Uterus (tissue), 3 donors: ENCODE measurements at regions not wholly inside any gene's neighbourhood (a gene's known extent, or its start where the extent isn't known, plus 50 kb on each side); places are given as distances from the start of the nearest gene placed in this dataset.

Experiments used
- DNase-seq, 2 donors: peaks; one replicate each; pipeline ENCODE4 v3.0.0-alpha.2; 2019 to 2020
- H3K27ac ChIP-seq, 2 donors: fragments of 200-600 bp; sonication (generic); 1 replicate in 1 of 2; 2 replicates in 1 of 2; pipeline ENCODE4 v1.5.1; 2016 to 2018
- H3K27me3 ChIP-seq, 2 donors: fragments of 200-600 bp; sonication (generic); one replicate each; pipeline ENCODE4 v1.5.1; 2018 to 2019; ENCODE audit warnings: control low read depth in 1 of 2
- H3K36me3 ChIP-seq, 2 donors: fragments of 200-600 bp; sonication (generic); one replicate each; pipeline ENCODE4 v1.5.1; 2019; ENCODE audit warnings: control low read depth in 1 of 2
- H3K4me1 ChIP-seq, 2 donors: fragments of 200-600 bp; sonication (generic); one replicate each; pipeline ENCODE4 v1.5.1; 2018 to 2019; ENCODE audit warnings: control low read depth in 1 of 2
- H3K4me3 ChIP-seq, 2 donors: fragments of 200-600 bp; sonication (generic); 1 replicate in 1 of 2; 2 replicates in 1 of 2; pipeline ENCODE4 v1.5.1; 2018 to 2019; ENCODE audit warnings: mild to moderate bottlenecking in 1 of 2
- H3K9me3 ChIP-seq, 2 donors: fragments of 200-600 bp; sonication (generic); one replicate each; pipeline ENCODE4 v1.5.1; 2019; ENCODE audit warnings: control low read depth in 1 of 2
- POLR2A ChIP-seq, 2 donors: fragments of 450-650 bp; IDR thresholded peaks; one replicate each; pipeline ENCODE4 v1.6.1; 2016; ENCODE audit warnings: antibody characterized with exemption in 2 of 2, mild to moderate bottlenecking in 1 of 2, moderate library complexity in 1 of 2
- intact Hi-C: fragments of 100-400 bp; cut with DNase I; formaldehyde crosslinking; loops from one replicate; pipeline ENCODE4 v1.15.1; 2023; ENCODE audit warnings: low total_unique reads
- TF ChIP-seq, protein P1 (sequence below), 4 experiments: fragments of 200-600 bp in 2 of 4; fragments of 450-650 bp in 2 of 4; sonication (generic) in 2 of 4; IDR thresholded peaks; one replicate each; pipeline ENCODE4 v1.5.1; 2016 to 2019; ENCODE audit warnings: antibody characterized with exemption in 4 of 4, mild to moderate bottlenecking in 2 of 4, moderate library complexity in 1 of 4
- donor health status: DM: yes; HTN: yes; CAD: no.

DNA sequence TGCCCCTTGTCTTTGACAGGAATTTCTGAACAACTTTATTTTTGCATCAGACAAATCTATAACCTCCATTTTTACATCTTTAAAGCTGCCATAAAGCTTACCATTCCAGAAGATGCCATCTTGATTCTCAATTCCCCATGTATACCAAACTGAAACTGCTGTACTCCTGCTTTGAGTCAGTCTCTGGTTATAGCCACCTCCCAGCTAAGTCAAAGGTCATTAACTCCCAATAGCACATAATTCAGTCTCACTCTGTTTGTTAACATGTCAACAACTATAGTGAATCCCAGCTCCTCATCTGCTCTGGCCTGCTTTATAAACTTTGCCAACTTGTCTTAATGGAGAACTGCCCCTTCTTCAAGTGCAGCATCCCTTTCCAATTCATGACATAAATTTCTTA lies 343.6 kb downstream of the FRK start:
- no peaks in the 10 kb centered on the region for H3K4me1 ChIP-seq
- no peak for DNase-seq
- intact Hi-C loops: no loop called here
- H3K27me3 ChIP-seq: no peaks in the 10 kb centered on the region
- H3K4me3 ChIP-seq: no peak overlapping the region
- H3K36me3 ChIP-seq: no peaks in the 10 kb centered on the region
- no peaks in the 10 kb centered on the region for H3K9me3 ChIP-seq
- no peak for TF ChIP-seq POLR2A (IDR thresholded peaks at IDR 0.05)
- TF ChIP-seq, protein P1, sequence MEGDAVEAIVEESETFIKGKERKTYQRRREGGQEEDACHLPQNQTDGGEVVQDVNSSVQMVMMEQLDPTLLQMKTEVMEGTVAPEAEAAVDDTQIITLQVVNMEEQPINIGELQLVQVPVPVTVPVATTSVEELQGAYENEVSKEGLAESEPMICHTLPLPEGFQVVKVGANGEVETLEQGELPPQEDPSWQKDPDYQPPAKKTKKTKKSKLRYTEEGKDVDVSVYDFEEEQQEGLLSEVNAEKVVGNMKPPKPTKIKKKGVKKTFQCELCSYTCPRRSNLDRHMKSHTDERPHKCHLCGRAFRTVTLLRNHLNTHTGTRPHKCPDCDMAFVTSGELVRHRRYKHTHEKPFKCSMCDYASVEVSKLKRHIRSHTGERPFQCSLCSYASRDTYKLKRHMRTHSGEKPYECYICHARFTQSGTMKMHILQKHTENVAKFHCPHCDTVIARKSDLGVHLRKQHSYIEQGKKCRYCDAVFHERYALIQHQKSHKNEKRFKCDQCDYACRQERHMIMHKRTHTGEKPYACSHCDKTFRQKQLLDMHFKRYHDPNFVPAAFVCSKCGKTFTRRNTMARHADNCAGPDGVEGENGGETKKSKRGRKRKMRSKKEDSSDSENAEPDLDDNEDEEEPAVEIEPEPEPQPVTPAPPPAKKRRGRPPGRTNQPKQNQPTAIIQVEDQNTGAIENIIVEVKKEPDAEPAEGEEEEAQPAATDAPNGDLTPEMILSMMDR (IDR thresholded peaks at IDR 0.05): no peak
- no peak overlapping the region for H3K27ac ChIP-seq

DNA sequence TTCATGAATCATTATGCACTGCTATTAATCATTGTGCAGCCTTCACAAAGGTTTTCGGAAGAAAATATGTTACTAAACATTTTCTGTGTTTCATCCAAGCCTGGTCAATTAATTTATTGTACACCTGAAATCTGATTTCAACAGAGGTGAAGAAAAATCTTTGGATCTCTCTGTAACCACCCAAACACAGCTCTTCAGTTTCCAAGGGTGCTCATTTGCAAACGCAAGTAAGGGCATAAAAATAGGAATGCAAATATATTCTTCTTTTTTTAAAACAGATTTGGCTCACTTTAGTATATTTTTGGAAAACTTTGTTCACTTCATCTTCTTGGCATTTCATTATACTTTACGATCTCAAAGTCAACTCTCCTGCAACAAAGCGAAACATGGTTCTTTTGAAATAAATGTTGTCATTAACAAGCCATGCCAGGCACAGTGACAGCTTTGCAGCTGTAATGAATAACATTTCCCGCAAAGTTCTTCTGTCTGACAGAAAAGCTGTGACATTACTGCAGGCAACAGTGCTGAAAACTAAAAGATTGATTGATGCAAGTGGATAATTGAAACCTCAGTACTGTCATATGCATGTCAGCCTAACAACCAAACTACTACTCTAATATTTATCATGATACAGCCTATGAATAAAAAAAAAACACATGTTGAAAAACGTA lies 348.3 kb downstream of the FRK start:
- no peaks in the 10 kb centered on the region for H3K27me3 ChIP-seq
- H3K4me3 ChIP-seq: no peak overlapping the region
- no peaks in the 10 kb centered on the region for H3K9me3 ChIP-seq
- TF ChIP-seq POLR2A (IDR thresholded peaks at IDR 0.05): no peak
- TF ChIP-seq, protein P1 (IDR thresholded peaks at IDR 0.05): no peak
- intact Hi-C loops: no loop called here
- H3K36me3 ChIP-seq: no peaks in the 10 kb centered on the region
- H3K4me1 ChIP-seq: no peaks in the 10 kb centered on the region
- DNase-seq: no peak
- H3K27ac ChIP-seq: no peak overlapping the region

DNA sequence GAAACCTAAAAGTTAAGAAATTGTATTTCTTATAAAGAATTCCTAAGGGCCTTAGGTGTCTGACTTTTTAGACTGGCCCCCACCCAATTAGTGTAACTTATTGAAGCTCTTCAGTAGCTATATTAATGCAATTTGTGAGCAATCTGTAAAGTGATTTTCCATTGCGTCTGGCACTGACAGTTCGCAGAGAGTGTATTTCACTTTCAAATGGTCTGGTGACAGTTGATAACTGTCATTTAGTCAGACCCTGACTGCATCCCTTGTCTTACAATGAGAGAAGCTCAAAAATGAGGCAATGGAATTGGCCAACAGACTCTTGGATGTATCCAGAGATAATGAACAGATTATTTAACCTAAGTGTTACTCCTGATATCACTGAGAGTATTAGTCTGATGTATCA lies 351.8 kb downstream of the FRK start:
- no peaks in the 10 kb centered on the region for H3K4me1 ChIP-seq
- no peak overlapping the region for H3K27ac ChIP-seq
- intact Hi-C loops: no loop called here
- TF ChIP-seq, protein P1 (IDR thresholded peaks at IDR 0.05): no peak
- TF ChIP-seq POLR2A (IDR thresholded peaks at IDR 0.05): no peak
- H3K36me3 ChIP-seq: no peaks in the 10 kb centered on the region
- DNase-seq: no peak
- H3K27me3 ChIP-seq: no peaks in the 10 kb centered on the region
- no peak overlapping the region for H3K4me3 ChIP-seq
- no peaks in the 10 kb centered on the region for H3K9me3 ChIP-seq

DNA sequence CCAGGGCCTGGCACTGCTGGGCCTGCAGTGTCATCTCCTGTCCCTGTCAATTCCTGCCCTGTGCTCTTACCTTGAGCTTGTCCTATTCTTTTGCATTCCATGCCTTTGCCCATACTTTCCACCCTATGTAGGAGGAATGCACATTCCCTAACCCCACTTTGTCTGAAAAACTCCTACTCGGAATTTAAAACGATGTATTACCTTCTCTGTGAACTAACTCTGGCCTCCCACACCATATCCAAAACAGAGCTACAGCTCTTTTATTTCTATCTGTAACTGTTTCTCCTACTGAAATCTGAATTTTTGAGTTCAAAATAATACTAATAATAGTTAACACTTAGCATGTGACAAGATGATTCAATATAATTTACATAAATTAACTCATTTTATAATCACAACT lies 353.7 kb downstream of the FRK start:
- H3K9me3 ChIP-seq: no peaks in the 10 kb centered on the region
- no peak overlapping the region for H3K27ac ChIP-seq
- no peak overlapping the region for H3K4me3 ChIP-seq
- intact Hi-C loops: no loop called here
- no peak for DNase-seq
- no peaks in the 10 kb centered on the region for H3K4me1 ChIP-seq
- TF ChIP-seq, protein P1 (IDR thresholded peaks at IDR 0.05): no peak
- no peak for TF ChIP-seq POLR2A (IDR thresholded peaks at IDR 0.05)
- no peaks in the 10 kb centered on the region for H3K27me3 ChIP-seq
- no peaks in the 10 kb centered on the region for H3K36me3 ChIP-seq

DNA sequence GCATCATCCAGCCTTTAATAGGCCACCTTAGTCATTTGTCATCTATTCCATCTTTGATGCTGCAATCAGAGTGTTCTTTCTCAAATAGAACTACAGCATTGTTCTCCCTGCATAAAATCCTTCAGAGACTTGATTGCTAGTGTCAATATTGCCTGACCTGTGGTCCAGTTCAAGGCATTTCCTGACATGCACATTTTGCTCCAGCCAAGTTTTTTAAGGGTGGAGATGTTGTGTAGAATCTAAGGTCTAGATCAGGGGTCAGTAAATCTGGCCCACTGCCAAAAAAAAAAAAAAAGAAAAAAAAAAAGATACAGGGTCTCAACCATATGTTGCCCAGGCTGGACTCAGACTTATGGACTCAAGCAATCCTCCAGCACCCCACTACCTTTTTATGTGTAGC lies 354.4 kb downstream of the FRK start:
- H3K4me1 ChIP-seq: no peaks in the 10 kb centered on the region
- no peak for DNase-seq
- H3K9me3 ChIP-seq: no peaks in the 10 kb centered on the region
- intact Hi-C loops: no loop called here
- H3K36me3 ChIP-seq: no peaks in the 10 kb centered on the region
- H3K27ac ChIP-seq: no peak overlapping the region
- H3K4me3 ChIP-seq: no peak overlapping the region
- TF ChIP-seq POLR2A (IDR thresholded peaks at IDR 0.05): no peak
- TF ChIP-seq, protein P1 (IDR thresholded peaks at IDR 0.05): no peak
- H3K27me3 ChIP-seq: no peaks in the 10 kb centered on the region
